Urothelium cell line (cell line): ENCODE measurements at regions not wholly inside any gene's neighbourhood (a gene's known extent, or its start where the extent isn't known, plus 50 kb on each side); places are given as distances from the start of the nearest gene placed in this dataset.
"Not testable (repeated sequence)": the region's sequence is repeated elsewhere in the genome, so short reads cannot be mapped to it uniquely, and the experiment has no call there.

Source experiments
- DNase-seq: peaks from one replicate; pipeline ENCODE4 v3.0.0; 2011; ENCODE audit warnings: low spot score, mixed read lengths
- FAIRE-seq: peaks from 2 replicates; lab custom pipeline; 2011; peaks lifted over from hg19 to GRCh38; lab: Jason Lieb, UNC

DNA sequence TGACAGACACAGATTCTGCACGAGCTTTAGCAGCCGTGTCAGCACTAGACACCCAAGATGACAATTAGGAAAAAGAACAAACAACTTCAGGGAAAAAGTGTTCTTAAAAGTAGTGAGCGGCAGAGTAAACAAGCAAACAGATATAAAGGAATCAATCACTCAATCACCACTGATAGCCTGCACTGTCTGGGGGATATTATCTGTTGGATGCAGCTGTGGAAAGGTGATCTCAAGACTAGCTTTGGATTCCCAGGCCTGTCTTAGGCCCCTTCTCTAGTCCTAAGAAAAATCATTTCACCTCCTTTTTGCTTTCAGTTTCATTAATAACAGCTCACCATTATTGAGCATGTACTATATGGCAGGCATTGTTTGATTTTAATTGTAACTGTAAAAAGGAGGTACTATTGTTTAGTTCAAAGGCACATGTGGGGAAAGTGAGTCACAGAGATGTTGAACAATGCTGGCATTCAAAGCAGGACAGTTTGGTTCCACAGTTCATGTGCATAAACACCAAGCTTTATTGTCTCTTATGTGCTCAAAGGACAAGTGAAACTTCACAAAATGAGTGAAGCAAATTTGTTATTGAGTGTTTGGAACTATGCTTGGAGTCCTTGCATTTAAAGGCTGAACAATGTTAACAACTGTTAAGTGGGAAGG lies 147.3 kb upstream of the TCF4 start:
- FAIRE-seq = no peak
- DNase-seq = no peak

DNA sequence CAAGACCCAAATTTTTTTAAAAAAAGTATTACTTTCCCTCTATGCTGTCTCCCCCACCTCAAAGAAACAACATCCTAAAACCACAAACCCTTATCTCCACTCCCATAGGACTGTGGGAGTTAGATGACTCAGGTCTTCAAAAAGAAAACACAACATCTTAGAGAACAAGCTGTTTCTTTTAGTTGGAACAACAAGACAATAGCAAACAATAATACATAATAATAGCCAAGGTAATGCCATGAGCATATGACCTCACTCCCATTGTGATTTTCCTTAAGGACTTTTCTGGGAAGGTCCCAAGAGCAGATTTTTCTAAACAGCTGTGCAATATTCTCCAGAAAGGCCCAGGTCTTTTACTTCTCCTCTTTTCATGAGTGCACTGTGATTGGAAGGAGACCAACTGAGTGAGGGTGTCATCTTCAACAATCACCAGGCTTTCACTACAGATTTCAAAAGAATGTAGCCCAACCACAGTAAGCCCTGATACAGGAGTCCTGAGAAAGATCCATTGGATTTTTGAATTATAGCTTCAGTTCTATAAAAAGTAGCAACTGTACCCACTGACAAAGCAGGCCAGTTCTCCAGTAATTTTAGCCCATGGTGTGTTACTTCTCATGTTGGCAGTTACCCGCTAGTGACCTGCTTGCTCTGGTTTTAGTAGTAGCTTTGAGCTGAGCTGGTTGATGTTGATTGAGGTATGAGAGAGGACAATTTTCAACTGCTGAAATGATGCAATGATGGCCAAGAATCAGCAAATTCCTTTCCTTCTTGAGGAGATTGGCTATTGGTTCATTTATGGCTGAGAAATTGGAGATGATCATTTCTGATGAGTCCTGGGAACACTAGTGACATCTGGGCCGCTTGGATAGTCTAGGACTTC lies 144.5 kb upstream of the TCF4 start:
- FAIRE-seq = no peak

DNA sequence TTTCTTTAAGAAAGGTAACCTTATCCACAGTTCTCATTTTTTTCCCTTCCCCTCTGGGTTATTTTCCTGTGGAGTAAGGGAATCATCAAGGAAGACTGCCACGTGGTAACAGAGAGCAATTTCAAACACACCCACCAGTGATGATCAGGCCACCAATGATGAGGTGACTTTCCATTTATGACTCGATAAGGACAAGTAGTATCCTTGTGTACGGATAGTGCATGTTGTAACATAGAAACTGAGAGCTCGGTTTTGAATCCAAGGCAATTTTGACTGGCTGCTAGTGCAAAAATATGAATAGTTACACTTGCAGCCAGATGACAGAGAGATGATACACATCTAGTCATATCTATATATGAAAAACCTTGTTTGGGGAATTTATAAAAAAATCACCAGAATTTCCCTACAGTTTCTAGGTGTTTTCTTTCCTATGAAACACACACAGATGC lies 143.6 kb upstream of the TCF4 start:
- no peak for FAIRE-seq

More for the DNA sequence above, 144.5 kb upstream of the TCF4 start:
- no peak for DNase-seq

DNA sequence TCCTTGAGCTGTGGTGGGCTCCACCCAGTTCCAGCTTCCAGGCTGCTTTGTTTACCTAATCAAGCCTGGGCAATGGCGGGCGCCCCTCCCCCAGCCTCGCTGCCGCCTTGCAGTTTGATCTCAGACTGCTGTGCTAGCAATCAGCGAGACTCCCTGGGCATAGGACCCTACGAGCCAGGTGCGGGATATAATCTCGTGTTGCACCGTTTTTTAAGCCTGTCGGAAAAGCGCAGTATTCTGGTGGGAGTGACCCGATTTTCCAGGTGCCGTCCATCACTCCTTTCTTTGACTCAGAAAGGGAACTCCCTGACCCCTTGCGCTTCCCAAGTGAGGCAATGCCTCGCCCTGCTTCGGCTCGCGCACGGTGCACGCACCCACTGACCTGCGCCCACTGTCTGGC lies 133.0 kb upstream of the TCF4 start:
- not testable (repeated sequence) for DNase-seq, FAIRE-seq

More for the DNA sequence above, 143.6 kb upstream of the TCF4 start:
- DNase-seq = no peak

DNA sequence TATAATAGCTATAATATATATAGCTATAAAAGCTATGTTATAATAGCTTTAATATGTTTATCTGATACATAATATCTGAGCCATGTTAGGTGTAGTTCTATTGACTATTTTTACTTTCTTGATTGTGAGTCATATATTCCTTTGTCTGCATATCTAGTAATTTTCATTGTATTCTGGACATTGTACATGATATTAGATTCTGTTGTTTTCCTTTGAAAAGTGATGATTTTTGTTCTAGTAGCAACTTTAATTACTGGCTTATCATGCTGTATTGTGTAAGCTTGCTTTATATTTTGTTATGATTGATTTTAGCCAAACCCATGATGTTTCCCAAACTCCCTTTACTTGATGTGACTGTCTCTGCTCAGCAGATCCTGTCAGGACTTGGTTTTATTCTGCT lies 125.7 kb upstream of the TCF4 start:
- FAIRE-seq = no peak
- DNase-seq = no peak

DNA sequence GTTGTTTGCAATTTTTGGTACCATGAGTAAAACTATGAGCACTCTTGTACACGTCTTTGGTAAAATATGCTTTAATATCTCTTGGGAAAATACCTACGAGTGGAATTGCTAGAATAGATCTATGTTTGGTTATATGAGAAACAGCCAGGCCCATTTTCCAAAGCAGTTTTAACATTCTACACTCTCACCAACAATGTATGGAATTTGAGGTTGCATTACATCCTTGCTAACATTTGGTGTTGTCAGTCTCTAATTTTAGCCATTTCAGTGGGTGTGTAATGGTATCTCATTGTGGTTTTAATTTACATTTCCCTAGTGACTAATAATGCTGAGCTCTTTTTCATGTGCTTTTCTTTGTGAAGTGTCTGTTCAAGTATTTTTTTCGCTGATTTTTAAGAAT lies 118.9 kb upstream of the TCF4 start:
- FAIRE-seq (no peak), DNase-seq (no peak)

DNA sequence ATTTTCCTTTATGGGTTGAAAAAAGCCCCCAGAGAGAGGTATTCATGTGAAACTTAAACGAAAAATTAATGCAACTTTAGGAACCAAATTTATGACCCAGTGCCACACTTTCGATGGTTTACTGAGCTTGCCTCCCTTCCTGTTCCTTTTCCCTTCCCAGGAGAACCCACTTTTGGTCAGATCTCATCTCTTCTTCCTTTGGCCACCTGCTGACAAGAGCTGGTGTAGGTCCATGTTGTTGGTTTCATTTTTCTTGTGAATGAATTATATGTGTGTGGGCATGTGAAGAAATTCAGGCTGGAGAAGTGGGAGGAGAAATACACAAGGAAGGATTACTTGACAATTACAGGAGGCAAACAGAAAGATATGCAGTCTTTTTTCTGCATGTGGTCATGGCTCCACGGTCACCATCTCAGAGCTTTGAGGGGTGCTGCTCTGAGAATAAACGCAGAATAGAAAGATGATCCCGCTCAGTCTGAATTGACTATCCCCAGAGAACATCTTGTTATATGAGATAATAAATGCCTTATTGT lies 111.3 kb upstream of the TCF4 start:
- DNase-seq (no peak), FAIRE-seq (no peak)

DNA sequence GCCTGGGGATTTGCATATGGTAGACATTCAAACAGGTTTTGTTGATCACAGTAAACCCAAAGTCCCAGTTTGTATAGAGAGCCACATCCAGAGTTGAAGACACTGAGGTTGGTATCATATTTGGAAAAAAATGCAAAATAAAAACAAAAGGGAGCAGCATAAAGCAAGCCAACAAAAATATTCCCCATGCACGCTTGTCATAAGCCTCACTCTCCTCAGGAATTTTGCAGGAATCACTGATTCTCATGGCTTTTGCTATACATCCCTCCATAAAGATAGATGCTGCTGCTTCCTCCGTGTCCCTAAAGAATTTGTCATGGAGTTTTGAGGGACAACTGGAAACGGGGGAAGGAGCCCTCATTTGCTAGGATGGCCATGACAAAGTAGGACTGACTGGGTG lies 108.8 kb upstream of the TCF4 start:
- no peak for DNase-seq
- FAIRE-seq = no peak

DNA sequence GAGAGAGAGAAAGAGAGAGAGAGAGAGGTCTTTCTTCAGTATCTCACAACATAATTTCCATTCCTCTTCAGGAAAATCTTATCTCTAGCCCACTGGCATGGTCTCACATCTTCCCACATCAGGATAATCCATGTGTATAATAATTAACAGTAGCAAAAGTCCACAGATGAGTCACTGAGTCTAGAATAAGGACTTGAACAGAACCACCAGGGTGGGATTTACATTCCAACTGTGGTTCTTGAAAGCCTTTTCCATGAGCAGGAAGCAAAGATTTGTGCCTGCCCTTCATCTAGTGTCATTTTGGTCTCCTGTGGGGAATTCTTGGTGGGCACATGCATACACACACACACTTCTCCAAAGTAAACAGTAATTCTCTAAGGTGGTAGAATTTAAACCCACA lies 107.1 kb upstream of the TCF4 start:
- DNase-seq = no peak
- FAIRE-seq = no peak

DNA sequence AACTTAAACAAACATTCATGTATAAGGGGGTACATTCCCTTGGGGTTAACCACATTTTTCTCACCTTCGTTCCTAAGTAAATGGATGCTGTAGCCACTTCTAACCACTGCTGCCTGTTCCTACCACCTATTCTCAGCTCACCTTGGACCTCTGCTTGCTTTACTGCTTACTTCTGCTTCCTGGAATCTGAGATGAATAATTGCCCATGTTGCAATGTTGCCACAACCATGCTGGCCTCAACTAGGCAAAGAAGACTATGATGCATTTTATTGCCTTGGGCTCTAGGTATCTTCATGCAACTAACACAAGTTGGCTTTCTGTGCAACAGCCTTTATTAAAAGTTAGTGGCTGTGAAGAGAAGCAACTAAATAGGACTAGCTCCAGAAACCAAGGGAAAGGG lies 106.3 kb upstream of the TCF4 start:
- DNase-seq (no peak), FAIRE-seq (no peak)

DNA sequence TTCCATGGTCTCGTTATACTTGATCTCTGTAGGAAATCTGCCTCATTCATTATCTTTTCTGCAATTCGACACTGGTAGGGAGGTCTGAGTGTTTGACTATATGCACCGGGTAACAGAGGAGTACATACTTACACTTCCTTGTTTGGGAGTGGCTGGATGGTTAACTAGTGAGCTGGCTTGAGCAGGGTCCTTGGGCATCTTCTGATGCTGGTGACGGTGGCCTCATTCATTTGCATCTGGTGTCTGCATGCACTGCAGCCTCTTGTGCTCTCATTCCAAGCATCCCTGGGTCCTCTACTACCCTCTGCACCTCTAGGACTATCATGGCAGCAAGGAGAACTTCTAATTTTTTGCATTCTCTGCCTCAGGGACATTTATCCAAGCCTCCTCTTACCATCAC lies 100.0 kb upstream of the TCF4 start:
- DNase-seq = no peak
- no peak for FAIRE-seq

DNA sequence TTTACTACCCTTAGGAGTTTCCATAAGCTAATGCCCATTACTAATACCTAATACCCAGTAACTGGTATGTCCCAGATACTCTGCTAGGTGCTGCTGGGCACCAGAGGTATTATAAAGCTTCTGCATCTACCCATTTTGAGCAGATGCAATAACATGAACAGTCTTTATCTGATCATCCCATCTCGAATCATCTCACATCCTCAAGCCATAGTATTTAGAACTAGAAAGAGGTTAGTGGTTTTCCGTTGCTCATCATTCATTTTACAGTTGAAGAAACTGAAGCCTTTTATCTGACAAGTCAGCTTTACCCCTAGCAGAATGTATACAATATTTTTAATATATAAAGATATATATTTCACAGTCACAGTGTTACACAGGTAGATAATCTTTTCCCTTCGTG lies 99.1 kb upstream of the TCF4 start:
- no peak for DNase-seq
- no peak for FAIRE-seq

DNA sequence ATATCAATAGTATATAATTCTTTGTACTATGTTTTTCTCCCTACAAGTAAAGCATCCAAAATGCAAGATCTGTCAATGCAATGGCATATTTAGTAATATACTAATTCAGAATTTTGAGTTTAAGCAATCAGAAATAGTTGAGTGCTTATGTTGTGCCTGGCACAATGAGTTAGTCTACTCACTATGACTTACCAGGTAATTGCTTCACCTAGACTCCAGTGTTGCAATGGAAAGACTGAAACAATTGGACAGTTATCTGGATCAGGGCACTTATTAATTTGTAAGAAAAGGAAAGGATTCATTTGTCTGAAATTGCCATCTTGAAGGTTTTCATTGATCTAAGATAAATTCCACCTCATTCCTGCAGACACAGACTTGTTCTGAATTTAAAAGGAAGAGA lies 97.6 kb upstream of the TCF4 start:
- FAIRE-seq (no peak), DNase-seq (no peak)

DNA sequence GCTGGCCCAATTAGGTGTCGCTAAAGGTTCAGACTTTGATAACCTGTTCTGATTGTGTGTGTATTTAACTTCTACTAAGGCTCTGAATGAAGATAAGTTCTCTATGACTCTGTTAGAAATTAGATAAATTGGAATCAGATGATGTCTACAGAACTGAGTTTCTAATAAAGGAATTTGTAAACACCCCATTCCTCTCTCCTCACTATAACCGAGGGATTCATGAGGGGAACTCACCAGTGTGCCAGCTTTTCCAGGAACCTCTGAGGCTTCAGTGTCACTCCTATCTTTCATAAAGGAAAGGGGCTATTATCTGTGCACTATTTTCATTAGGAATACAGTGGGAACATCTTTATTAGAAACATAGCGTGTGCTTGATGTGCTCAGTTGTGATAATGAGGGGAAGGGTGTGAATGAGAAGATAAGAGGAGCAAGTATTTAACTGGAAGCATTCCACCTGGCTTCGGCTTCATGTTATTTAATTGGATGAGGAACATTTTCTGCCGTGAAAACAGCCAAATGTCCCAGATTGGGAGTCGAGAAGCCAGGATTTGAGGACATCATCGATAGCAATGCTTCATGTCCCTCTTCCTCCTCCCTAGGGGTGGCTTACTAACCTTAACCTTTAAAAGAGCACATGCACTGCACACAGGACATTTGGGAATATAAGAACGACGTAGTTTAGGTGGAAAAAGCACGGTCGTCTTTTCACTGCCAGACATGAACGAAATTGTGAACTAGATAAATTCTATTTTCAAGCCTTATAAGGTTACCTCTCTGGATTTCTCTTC lies 84.8 kb upstream of the TCF4 start:
- DNase-seq (no peak), FAIRE-seq (no peak)

DNA sequence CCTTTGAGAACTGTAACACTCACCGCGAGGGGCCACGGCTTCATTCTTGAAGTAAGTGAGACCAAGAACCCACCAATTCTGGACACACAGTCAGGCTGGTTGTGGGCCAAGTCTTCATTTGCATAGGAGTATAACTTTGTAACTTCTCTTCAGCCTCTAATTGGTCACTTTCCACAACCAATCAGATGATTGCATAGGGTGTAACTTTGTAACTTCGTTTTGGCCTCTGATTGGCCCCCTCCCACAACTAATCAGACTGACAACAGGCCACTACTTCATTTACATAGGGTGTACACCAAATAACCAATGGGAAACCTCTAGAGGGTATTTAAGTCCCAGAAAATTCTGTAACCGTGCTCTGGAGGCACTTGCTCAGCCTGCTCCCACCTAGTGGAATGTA lies 77.5 kb upstream of the TCF4 start:
- DNase-seq (no peak), FAIRE-seq (no peak)

DNA sequence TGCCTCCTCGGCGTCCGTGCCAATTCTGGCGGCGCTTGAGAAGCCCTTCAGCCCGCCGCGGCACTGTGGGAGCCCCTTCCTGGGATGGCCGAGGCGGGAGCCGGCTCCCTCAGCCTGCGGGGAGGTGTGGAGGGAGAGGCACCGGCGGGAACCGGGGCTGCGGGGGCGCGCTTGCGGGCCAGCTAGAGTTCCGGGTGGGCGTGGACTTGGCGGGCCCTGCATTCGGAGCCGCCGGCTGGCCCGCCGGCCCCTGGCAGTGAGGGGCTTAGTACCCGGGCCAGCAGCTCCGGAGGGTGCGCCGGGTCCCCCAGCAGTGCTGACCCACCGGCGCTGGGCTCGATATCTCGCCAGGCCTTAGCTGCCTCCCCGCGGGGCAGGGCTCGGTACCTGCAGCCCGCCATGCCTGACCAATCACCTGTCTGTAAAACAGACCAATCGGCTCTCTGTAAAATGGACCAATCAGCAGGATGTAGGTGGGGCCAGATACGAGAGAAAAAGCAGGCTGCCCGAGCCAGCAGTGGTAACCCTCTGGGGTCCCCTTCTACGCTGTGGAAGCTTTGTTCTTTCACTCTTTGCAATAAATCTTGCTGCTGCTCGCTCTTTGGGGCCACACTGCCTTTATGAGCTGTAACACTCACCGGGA lies 76.9 kb upstream of the TCF4 start:
- not testable (repeated sequence) for DNase-seq, FAIRE-seq

DNA sequence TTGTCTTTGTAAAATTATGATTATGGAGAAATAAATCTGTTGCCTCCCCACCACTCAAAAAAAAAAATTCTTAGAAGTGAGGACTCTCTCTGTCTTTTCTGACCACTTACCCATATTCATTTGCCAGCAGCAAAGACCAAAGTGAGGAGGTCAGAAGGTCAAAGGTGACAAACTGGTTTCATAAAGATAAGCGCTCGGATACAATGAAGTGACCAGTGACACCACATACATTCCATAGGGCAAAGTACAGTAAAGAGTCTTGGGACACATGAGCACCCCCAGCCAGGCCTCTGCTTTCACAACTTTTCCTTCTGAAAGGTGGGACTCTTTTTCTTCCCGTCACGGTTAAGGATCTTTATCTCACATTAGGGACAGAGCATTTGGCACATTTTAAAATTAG lies 75.9 kb upstream of the TCF4 start:
- no peak for FAIRE-seq
- DNase-seq = no peak

DNA sequence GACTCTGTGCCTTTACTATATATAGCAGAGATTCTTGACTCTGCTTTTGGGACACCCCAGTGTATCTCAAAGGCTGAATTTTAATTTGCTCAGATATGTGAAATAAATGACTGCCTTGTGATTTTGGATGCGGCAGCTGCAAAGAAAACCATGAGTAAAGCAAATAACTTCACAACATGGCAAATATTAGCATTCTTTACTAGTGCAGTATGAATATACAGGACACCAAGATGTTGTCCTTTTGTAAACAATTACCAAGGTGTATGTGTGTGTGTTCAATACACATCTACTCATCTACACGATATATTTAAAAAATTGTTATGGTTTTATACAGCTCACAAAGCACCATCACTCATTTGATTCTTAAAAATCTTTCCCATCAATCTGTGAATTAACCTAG lies 70.6 kb upstream of the TCF4 start:
- no peak for FAIRE-seq
- DNase-seq = no peak

DNA sequence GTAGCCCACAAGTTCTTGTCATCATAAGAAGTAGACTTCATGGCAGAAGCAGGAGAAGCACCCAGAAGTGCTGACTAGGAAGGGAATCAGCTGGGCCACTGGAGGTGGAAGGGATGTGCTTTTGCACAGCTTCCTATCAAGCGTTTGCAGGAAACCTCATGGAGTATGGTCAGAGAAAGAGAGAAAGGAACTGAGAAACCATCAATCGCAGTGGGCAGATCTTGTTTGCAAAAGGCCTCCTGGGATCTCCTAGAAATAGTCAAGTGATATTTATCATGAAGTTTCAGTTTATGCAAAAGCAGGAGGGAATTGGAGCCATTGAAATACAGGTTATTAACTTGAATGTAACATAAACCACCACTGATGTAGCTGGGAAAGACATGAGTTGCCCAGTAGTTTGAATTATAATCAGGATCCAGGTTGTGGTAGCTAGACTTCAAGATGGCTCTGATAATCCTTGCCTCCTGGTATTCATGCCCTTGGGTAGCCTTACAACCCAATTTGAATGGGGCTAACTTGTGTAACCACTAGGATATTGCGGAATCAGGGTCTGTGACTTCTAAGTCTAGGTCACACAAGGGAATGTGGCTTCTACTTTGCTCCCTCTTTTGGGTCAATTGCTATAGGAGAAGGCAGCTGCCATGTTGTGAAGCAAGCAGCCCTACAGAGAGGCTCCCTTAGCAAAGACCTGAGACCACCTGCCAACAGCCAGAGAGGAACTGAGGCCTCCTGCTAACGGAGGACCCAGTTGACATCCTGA lies 69.8 kb upstream of the TCF4 start:
- FAIRE-seq = no peak
- no peak for DNase-seq

DNA sequence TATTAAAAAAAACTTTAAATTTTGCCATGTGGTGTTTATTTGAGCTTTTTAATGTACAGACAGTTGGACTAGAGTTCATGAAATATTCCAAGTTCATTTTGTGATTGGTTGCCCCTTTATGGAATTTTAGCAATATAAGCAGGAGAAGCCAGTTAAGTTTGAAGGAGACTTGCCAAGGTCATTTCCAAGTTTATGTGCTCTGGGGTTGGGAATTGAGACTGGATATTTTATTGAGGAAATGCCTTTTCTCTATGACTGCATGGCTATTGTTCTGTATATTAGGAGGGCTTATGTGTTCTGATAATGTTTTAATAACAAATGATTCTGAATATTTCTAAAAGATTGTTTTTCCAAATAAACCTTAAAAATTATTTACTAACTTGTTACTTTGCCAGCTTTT lies 67.0 kb upstream of the TCF4 start:
- no peak for FAIRE-seq
- no peak for DNase-seq
